ENCODE measurements at regions not wholly inside any gene's neighbourhood (a gene's known extent, or its start where the extent isn't known, plus 50 kb on each side); places are given as distances from the start of the nearest gene placed in this dataset.
A peak's percentile ranks its signal among the peaks of the same experiment; 100 is the strongest.

DNA sequence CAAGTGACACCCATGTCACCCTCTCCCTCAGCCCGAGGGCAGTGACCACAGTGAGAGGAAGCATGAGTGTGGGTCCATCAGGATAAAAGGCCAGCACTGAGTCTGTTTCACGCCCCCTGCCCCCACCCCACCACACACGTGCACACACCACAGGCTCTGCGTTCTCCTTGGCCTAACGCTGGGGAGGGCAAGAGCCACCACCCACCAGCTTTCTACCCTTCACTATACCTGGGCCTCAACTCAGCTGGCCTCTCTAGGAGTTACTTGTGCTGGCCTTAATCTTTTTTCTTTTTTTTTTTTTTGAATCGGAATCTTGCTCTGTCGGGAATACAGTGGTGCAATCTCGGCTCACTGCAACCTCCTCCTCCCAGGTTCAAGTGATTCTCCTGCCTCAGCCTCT, 140.5 kb downstream of the ZFP36L2 start:
- TF ChIP-seq, protein P1, sequence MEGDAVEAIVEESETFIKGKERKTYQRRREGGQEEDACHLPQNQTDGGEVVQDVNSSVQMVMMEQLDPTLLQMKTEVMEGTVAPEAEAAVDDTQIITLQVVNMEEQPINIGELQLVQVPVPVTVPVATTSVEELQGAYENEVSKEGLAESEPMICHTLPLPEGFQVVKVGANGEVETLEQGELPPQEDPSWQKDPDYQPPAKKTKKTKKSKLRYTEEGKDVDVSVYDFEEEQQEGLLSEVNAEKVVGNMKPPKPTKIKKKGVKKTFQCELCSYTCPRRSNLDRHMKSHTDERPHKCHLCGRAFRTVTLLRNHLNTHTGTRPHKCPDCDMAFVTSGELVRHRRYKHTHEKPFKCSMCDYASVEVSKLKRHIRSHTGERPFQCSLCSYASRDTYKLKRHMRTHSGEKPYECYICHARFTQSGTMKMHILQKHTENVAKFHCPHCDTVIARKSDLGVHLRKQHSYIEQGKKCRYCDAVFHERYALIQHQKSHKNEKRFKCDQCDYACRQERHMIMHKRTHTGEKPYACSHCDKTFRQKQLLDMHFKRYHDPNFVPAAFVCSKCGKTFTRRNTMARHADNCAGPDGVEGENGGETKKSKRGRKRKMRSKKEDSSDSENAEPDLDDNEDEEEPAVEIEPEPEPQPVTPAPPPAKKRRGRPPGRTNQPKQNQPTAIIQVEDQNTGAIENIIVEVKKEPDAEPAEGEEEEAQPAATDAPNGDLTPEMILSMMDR (conservative IDR thresholded peaks at IDR 0.05; ENCODE audit: low read length): no peak

DNA sequence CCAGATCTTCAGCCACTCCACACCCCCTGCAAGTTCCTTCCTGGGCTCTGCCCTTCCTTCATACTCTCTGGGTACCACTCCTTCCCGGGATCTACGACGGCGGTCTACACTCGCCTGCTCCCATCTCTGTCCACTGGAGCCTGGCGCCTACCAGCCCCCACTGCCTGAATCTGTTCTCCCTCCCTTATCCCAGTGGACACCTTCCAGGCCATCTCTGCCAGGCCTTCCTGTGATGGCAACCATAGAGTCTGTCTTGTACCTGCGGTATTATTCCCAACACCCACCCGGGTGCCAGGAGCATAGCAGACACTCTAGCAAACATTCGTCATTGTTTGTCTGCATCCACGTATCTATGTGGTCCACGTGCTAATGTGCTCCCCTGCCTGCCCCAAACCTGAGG, 140.9 kb downstream of the ZFP36L2 start:
- no peak overlapping the region for H3K4me3 ChIP-seq (ENCODE audit: low read length)
- TF ChIP-seq, protein P1 (conservative IDR thresholded peaks at IDR 0.05; ENCODE audit: low read length): no peak
- no peak for DNase-seq (ENCODE audit: low read depth)

More for the DNA sequence above, 140.5 kb downstream of the ZFP36L2 start:
- DNase-seq (ENCODE audit: low read depth): peak; percentile 39
- H3K4me3 ChIP-seq (ENCODE audit: low read length): no peak overlapping the region

DNA sequence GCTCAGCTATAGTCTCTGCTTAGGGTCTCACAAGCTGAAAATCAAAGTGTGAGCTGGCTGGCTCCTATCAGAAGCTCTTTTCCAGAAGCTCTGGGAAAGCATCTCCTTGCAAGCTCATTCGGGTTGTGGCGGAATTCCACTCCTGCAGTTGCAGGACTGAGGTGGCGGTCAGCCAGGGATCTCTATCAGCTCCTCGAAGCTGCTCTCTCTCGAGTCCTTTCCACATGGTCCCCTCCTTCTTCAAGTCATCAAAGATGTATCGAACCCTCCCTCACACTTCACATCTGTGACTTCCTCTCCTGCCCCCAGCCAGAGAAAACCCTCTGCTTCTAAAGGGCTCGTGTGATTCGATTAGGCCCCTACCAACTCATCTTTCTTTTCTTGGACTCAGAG, 141.7 kb downstream of the ZFP36L2 start:
- DNase-seq (ENCODE audit: low read depth): peak; percentile 89
- TF ChIP-seq, protein P1 (conservative IDR thresholded peaks at IDR 0.05; ENCODE audit: low read length): no peak
- H3K4me3 ChIP-seq (ENCODE audit: low read length): no peak overlapping the region

DNA sequence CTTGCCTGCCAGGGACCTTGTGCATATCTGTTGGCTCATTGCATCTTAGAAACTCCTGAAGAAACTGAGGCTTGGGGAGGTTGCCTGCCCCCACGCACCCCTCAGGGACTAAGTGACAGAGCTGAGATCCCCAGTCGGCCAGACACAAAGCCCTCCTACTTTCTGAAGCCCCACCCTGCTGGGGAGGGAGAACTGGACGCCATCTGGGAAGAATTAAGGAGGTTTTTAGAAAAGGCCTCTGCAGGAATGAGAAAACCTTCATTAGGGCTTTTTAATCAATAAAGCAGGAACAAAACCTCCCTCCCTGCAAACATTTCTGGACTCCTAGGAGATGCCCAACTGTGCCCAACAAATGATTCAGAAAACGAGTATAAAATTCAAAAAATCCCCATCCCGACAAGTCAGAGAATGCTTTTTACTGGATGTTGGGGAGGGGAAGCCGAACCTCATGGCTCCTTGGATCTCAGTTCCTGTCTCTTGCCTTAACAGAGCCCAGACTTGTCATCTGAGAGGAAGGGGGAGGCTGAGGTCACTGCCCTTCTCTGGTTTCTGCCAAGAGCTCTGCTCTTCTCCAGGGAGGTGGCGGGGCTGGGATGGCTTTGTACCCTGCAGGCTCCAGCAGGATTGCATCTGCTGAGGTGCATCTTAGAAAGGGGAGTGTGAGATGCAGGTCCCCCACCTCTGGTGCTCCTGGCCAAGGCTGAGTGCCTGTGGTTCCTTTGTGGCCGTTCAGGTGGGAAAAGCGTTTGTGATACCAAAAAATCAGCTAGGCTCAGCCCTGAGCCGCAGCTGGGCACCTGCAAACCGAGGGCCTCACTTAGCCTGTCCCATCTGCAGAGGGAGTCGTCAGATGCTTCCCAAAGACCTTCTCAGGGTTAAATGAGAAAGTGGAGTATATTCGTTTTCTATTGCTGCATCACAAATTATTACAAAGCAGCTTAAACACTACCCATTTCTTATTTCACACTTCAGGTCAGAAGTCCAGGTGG, 142.4 kb downstream of the ZFP36L2 start:
- TF ChIP-seq, protein P1 (conservative IDR thresholded peaks at IDR 0.05; ENCODE audit: low read length): no peak
- DNase-seq (ENCODE audit: low read depth): peak; percentile 86
- peak overlapping the region; percentile 17 for H3K4me3 ChIP-seq (ENCODE audit: low read length)

DNA sequence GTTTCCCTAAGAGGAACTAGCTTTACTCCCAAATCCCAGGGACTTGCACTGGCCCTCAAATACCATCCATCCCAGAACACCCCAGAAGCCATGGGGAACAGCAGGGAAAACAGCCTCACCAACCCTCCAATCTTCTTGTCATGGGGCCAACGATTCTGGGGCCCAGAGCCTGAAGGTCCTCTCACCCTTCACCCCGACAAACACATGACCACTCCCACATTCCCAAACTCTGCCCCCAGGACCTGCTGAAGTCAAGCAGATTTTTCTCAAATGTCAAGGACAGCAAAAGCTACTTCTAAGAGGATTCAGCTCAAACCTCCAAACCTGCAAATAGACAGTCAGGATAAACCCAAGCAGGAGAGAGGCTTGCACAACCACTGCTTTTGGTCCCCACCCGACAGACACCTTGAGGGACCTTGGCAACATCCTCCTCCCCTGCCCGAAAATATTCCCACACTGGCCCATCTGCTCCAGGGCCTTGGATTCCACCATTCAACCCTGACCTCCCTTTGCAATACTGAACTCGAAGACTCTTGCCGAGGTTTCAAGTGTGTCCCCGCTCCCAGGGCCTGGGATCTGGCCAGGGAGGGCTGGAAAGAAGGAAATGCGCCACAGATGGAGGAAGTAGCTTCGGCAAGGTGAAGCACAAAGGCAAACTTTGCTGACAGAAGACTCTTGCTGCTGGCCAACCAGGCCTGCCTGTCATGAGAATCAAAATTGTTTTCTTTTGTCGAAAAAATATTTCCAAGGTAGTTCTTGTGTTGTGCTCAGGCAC, 143.3 kb downstream of the ZFP36L2 start:
- no peak overlapping the region for H3K4me3 ChIP-seq (ENCODE audit: low read length)
- TF ChIP-seq, protein P1 (conservative IDR thresholded peaks at IDR 0.05; ENCODE audit: low read length): no peak
- peak; percentile 59 for DNase-seq (ENCODE audit: low read depth)

DNA sequence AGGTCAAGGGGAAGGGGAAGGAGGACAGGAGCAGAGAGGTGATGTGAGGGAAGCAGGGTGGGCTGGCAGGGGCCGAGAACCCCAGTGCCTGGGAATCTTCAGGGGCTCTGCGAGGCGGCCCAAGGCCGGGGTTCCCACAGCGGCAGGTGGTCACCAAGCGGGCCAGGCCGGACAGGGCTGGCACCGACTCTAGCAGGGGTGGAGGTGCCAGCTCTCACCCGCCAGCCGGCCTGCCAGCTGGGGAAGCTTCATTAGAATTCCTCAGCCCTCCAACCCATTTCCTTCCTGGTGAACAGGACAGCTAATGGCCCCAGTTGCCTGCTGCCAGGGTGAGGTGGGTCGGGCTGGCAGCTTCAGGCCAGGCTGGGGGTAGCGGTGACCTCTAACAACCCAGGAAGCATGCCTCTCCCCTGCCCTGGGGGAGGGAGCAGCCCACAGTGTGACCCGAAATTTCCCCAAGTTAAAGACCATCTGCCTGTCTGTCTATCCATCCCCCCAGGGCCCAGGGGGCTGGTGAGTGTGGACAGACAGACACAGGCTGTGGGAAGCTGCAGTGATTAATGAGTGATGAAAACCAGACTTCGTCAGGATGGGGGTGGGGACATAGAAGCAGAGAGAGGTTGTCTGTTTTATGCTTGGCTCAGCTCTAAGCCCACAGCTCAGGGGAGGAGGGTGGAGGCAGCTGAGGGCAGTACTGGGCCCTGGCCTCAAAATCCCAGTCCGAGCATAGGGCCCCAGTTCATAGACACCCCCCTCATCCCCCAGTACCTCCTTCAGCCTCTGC, 144.1 kb downstream of the ZFP36L2 start:
- TF ChIP-seq, protein P1 (conservative IDR thresholded peaks at IDR 0.05; ENCODE audit: low read length): no peak
- DNase-seq (ENCODE audit: low read depth): peak; percentile 94
- no peak overlapping the region for H3K4me3 ChIP-seq (ENCODE audit: low read length)
